Nephron progenitor cell (in vitro differentiated cells): ENCODE measurements at regions not wholly inside any gene's neighbourhood (a gene's known extent, or its start where the extent isn't known, plus 50 kb on each side); places are given as distances from the start of the nearest gene placed in this dataset.
"Not testable (repeated sequence)": the region's sequence is repeated elsewhere in the genome, so short reads cannot be mapped to it uniquely, and the experiment has no call there.

Experiments
- DNase-seq: peaks from one replicate; pipeline ENCODE4 v3.0.0; 2021
- H3K27ac Mint-ChIP-seq: 2 replicates; pipeline ENCODE4 v1.8.0; 2021; ENCODE audit warnings: mild to moderate bottlenecking, moderate library complexity, mixed read lengths
- H3K27me3 Mint-ChIP-seq: 2 replicates; pipeline ENCODE4 v1.8.0; 2021; ENCODE audit warnings: mild to moderate bottlenecking, low read depth, mixed read lengths; ENCODE audit not compliant: poor library complexity
- H3K36me3 Mint-ChIP-seq: 2 replicates; pipeline ENCODE4 v1.8.0; 2021; ENCODE audit warnings: low read depth, mixed read lengths
- H3K4me1 Mint-ChIP-seq: 2 replicates; pipeline ENCODE4 v1.8.0; 2021; ENCODE audit warnings: mixed read lengths
- H3K4me3 Mint-ChIP-seq: 2 replicates; pipeline ENCODE4 v1.8.0; 2021; ENCODE audit warnings: mild to moderate bottlenecking, moderate library complexity, mixed read lengths
- H3K9me3 Mint-ChIP-seq: 2 replicates; pipeline ENCODE4 v1.8.0; 2021; ENCODE audit warnings: mild to moderate bottlenecking, moderate library complexity, mixed read lengths
- CTCF ChIP-seq: fragments of 200-600 bp; sonication (generic); IDR thresholded peaks from 2 replicates; pipeline ENCODE4 v1.5.0; 2021; ENCODE audit warnings: antibody characterized with exemption

DNA sequence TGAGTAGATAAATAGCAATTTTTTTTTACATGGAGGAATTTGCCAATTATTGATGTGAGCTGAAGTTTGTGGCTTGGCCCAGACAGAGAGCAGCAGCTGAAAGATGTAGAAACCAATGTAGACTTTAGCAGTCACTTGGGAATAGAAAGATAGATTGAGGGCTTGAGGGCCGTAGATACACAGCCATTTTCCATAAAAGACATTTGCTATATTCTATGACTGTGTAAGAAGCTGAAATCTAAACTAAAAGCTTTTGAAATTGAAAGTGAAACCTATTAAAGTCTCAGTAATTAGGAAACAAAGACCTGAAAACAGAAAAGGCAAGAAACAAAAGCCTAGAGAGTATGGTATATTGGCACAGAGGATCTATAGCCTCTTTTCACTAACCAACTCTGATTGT, 332.7 kb downstream of the CENPW start:
- TF ChIP-seq CTCF, result no peak
- Mint-ChIP-seq H3K27me3 (no peaks in the 10 kb centered on the region), H3K4me1 (no peaks in the 10 kb centered on the region), H3K36me3 (peaks cover 19% of the 10 kb centered on the region), H3K27ac (no peak overlapping the region), H3K4me3 (no peak overlapping the region), H3K9me3 (peaks cover 54% of the 10 kb centered on the region)
- DNase-seq, result no peak

DNA sequence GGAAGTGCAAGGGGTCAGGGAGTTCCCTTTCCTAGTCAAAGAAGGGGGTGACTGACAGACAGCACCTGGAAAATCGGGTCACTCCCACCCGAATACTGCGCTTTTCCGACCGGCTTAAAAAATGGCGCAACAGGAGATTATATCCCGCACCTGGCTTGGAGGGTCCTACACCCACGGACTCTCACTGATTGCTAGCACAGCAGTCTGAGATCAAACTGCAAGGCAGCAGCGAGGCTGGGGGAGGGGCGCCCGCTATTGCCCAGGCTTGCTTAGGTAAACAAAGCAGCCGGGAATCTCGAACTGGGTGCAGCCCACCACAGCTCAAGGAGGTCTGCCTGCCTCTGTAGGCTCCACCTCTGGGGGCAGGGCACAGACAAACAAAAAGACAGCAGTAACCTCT, 333.8 kb downstream of the CENPW start:
- not testable (repeated sequence) for H3K27me3 Mint-ChIP-seq, H3K4me1 Mint-ChIP-seq, H3K4me3 Mint-ChIP-seq, H3K27ac Mint-ChIP-seq, DNase-seq
- peaks cover 19% of the 10 kb centered on the region for H3K36me3 Mint-ChIP-seq
- peaks cover 54% of the 10 kb centered on the region for H3K9me3 Mint-ChIP-seq

GRCh38 chr6:126682440-126682839, 342.5 kb downstream of the CENPW start:
- no peaks in the 10 kb centered on the region for H3K27me3 Mint-ChIP-seq
- TF ChIP-seq CTCF, result no peak
- DNase-seq, result no peak
- no peak overlapping the region for H3K4me3 Mint-ChIP-seq
- H3K27ac Mint-ChIP-seq, result no peak overlapping the region
- no peaks in the 10 kb centered on the region for H3K4me1 Mint-ChIP-seq
- peaks cover 19% of the 10 kb centered on the region for H3K36me3 Mint-ChIP-seq
- H3K9me3 Mint-ChIP-seq, result peaks cover 30% of the 10 kb centered on the region

DNA sequence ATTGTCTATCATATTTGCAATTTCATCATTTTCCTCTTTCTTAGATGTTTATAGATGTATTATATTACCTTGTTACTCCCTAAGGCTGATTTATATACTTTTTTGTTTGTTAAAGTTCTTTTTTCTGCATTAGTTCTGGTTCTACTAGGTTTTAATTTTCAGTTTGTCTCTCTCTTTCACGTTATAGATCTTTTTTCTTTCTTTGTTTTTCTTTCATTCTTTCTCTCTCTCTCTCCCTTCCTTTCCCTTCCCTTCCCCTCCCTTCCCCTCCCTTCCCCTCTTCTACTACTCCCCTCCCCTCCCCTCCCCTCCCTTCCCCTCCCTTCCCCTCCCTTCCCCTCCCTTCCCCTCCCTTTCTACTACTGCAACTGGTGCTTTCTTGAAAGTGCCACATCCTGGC, 345.3 kb downstream of the CENPW start:
- Mint-ChIP-seq H3K9me3 (peaks cover 46% of the 10 kb centered on the region), H3K4me1 (no peaks in the 10 kb centered on the region), H3K27me3 (peaks cover 3% of the 10 kb centered on the region), H3K27ac (no peak overlapping the region), H3K4me3 (no peak overlapping the region), H3K36me3 (peaks cover 28% of the 10 kb centered on the region)
- DNase-seq, result no peak
- TF ChIP-seq CTCF, result no peak

GRCh38 chr6:126696921-126697693, 357.2 kb downstream of the CENPW start:
- TF ChIP-seq CTCF, result no peak
- peaks cover 6% of the 10 kb centered on the region for H3K4me1 Mint-ChIP-seq
- H3K4me3 Mint-ChIP-seq, result no peak overlapping the region
- H3K36me3 Mint-ChIP-seq, result peaks cover 6% of the 10 kb centered on the region
- H3K27ac Mint-ChIP-seq, result peak overlapping the region; percentile 85
- no peak for DNase-seq
- H3K9me3 Mint-ChIP-seq, result peaks cover 9% of the 10 kb centered on the region
- no peaks in the 10 kb centered on the region for H3K27me3 Mint-ChIP-seq

DNA sequence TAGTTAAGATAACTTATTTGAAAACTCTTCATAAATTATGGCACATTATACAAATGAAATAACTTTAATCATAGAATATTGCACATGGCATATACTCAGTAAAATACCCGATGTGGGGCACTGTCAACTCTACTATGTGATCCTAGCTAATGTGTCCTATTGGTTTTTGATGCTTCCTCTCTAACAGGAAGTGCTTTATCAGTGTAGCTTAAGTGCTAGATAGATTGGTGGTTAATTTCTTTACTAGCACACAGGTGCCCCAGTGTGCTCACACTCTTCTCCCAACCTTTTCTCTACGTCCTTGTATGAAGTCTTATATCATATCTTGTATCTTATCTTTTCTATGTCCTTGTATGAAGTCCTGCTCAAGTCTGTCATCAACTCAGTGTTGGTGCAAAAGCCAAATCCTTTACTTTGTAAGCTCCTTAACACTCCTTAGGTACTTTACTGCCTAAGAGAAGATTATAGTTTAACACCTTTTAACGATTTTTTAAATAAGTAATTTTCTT, 358.9 kb downstream of the CENPW start:
- no peak overlapping the region for H3K27ac Mint-ChIP-seq
- H3K36me3 Mint-ChIP-seq, result peaks cover 4% of the 10 kb centered on the region
- no peak for TF ChIP-seq CTCF
- H3K4me3 Mint-ChIP-seq, result no peak overlapping the region
- H3K4me1 Mint-ChIP-seq, result peaks cover 6% of the 10 kb centered on the region
- no peak for DNase-seq
- no peaks in the 10 kb centered on the region for H3K9me3 Mint-ChIP-seq
- H3K27me3 Mint-ChIP-seq, result no peaks in the 10 kb centered on the region
